Cardiac fibroblast (primary cell): ENCODE measurements at regions not wholly inside any gene's neighbourhood (a gene's known extent, or its start where the extent isn't known, plus 50 kb on each side); places are given as distances from the start of the nearest gene placed in this dataset.

Experiments used
- DNase-seq, 2 donors: peaks; one replicate each; pipeline versions ENCODE4 v3.0.0 to v3.0.0-alpha.2; 2010; ENCODE audit warnings: low read depth in 2 of 2
- H3K4me3 ChIP-seq, 2 donors: replicated peaks in 1 of 2; 1 replicate in 1 of 2; 2 replicates in 1 of 2; pipeline ENCODE4 v1.5.1; 2011; ENCODE audit warnings: low read depth in 2 of 2, low read length in 2 of 2, mild to moderate bottlenecking in 2 of 2, moderate library complexity in 1 of 2
- TF ChIP-seq, protein P1 (sequence below): IDR thresholded peaks from one replicate; pipeline ENCODE4 v1.5.1; 2011; ENCODE audit warnings: low read depth, mild to moderate bottlenecking, low read length, inconsistent platforms

DNA sequence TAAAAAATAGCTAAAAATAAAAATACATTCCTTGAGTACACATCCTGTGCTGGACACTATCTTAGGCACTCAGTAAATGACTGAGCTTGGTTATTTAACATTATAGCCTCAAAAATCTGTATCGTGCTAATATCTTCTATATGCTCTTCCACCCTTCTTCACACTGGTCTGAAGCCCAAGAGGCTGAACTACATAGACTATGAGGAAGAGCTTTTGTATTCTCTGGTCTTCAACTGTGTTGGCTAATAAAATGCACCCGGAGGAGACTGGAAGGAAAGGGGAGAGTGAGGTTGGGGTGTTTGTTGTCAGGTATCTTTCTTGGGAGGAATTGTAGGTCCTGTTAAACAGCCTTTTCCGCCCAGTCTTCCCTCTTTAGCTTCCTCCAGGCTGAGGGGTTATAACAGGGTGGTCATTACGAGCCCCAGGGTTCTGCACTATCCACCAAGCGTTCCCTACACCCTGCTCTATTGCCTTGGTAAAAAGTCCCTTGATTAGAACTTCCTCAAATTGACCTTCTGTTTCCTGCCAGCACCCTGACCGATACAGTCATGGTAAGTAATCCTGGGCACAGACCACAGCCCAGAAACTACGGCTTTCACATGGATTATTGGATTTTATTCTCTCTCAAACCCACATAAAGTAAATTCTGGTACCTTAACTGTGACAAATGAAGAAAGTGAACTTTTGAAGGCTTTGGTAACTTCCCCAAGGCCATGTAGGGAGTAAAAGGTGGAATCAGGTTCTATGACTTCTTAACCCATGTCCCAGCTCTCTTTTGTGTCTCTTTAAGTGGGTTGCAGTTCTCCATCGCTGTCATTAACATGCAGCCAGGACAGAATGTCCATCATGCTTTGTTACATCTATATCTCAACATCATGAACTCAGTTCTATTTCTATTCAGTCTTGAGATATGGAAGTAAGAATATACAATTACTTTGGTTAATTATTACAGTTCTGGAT, 71.3 kb downstream of the PTHLH start:
- DNase-seq = no peak
- TF ChIP-seq, protein P1, sequence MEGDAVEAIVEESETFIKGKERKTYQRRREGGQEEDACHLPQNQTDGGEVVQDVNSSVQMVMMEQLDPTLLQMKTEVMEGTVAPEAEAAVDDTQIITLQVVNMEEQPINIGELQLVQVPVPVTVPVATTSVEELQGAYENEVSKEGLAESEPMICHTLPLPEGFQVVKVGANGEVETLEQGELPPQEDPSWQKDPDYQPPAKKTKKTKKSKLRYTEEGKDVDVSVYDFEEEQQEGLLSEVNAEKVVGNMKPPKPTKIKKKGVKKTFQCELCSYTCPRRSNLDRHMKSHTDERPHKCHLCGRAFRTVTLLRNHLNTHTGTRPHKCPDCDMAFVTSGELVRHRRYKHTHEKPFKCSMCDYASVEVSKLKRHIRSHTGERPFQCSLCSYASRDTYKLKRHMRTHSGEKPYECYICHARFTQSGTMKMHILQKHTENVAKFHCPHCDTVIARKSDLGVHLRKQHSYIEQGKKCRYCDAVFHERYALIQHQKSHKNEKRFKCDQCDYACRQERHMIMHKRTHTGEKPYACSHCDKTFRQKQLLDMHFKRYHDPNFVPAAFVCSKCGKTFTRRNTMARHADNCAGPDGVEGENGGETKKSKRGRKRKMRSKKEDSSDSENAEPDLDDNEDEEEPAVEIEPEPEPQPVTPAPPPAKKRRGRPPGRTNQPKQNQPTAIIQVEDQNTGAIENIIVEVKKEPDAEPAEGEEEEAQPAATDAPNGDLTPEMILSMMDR = no peak
- H3K4me3 ChIP-seq = no peak overlapping the region

DNA sequence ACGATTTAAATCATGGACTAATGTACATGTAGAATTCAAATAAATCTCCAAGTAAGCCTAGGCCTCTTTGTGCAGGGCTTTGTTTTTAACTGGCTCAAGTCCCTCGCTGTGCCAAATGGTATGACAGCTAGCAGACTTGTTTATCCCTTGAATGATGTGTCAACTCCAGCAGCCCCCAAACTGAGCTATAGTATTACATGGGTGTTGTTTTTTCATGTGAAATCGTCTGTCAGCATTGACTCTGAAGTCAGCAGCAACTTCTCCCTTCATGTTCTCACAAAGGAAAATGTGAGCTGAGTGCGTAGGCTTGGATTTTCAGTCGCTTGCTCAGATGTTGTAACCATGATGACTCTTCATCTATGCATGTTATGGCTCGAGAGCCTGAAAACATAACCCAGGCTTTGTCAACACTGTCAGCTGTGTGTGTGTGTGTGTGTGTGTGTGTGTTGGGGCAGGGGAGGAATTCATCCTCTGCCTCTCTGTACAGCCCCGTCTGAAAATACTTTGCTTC, 73.3 kb downstream of the PTHLH start:
- TF ChIP-seq, protein P1 = peak; percentile 1
- peak; percentile 97 to 99 for DNase-seq
- H3K4me3 ChIP-seq = no peak overlapping the region

DNA sequence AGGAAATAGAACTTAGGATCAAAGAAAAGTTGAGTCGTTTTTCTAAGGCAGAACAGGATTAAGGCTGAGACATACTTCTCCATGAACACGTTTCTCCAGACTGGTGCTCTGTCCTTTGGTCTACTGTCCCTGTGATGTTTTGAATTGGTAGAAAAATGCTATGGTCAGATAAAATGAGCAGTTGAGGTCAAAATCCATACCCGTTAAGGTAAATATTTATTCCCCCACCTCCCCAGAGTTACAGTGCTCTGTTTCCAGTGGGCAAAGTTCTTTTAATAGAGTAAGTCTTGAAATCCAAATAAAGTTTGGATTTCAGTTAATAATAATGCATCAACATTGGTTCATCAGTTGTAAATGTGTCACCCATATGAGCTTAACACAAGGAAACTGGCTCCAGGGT, 74.5 kb downstream of the PTHLH start:
- TF ChIP-seq, protein P1 = no peak
- no peak for DNase-seq
- no peak overlapping the region for H3K4me3 ChIP-seq

DNA sequence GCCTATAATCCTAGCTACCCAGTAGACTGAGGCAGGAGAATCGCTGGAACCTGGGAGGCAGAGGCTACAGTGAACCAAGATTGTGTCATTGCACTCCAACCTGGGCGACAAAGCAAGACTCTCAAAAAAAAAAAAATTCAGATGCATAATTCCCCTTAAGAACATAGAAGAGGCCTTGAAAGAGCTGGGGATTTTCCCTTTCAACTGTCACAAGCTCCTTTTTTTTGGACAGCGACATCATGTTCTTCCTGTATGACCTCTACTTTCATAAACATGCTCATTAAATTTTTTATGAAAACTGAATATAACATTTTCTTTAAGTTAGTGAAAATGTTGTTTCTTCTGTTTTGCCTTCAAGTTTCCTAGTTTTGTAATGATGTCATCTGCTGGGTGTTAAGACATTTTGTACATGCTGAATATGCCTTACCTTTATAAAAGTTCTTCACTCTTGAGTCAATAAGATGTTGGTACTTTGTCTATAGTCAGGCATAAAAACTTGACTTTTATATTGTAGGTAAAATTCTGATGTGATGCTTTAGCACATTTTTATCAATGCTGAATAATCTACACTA, 76.0 kb downstream of the PTHLH start:
- H3K4me3 ChIP-seq = no peak overlapping the region
- TF ChIP-seq, protein P1 = no peak
- peak in 1 of 2 donors; percentile 19 for DNase-seq

DNA sequence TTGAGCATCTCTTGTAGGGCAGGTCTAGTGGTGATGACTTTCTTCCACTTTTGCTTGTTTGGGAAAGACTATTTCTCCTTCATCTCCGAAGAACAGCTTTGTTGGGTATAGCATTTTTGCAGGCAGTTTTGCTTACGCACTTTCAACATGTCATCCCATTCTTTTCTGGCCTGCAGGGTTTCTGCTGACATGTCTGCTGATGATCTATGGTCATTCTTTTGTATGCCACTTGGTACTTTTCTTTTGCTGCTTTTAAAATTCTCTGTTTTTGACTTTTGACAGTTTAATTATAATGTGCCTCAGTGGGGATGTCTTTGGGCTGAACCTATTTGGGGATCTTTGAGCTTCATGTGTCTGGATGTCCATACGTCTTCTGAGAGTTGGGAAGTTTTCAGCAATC, 78.2 kb downstream of the PTHLH start:
- DNase-seq = no peak
- TF ChIP-seq, protein P1 = no peak
- H3K4me3 ChIP-seq = no peak overlapping the region

DNA sequence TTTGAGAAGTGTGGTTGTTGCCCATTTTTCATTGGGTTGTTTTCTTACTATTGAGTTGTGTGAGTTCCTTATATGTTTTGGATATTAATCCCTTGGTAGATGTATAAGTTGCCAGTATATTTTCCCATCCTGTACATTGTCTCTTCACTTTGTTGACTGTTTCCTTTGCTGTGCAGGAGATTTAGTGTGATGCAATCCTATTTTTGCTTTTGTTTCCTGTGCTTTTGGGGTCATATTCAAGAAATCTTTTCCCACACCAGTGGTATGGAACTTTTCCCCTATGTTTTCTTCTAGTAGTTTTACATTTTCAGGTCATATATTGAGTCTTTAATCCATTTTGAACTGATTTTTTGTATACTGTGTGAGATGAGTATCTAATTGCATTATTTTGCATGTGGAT, 92.8 kb downstream of the PTHLH start:
- TF ChIP-seq, protein P1 = no peak
- H3K4me3 ChIP-seq = no peak overlapping the region
- peak in 1 of 2 donors; percentile 15 for DNase-seq
